A549 (cell line): ENCODE measurements at regions not wholly inside any gene's neighbourhood (a gene's known extent, or its start where the extent isn't known, plus 50 kb on each side); places are given as distances from the start of the nearest gene placed in this dataset.

Experiments used
- ATAC-seq, 2 experiments: fragments of 200-7000 bp in 1 of 2; fragments of >200 bp in 1 of 2; cut with Nextera tagmentation in 1 of 2; cut with Tn5 transposase in 1 of 2; 3 replicates each; pipeline versions ENCODE4 v1.8.0 to v1.9.1; 2018 to 2020; ENCODE audit warnings: mild to moderate bottlenecking in 1 of 2, moderate library complexity in 1 of 2
- CTCF ChIA-PET: fragments of 300-600 bp; sonication (Branson Sonifier 250); formaldehyde crosslinking; extraction: SDS; loops from one replicate; lab custom pipeline; 2021; ENCODE audit warnings: antibody characterized with exemption, inconsistent platforms; lab: Yijun Ruan, JAX
- POLR2A ChIA-PET: fragments of 350-600 bp; formaldehyde crosslinking; extraction: SDS; loops from one replicate; lab custom pipeline; 2021; ENCODE audit warnings: antibody characterized with exemption, inconsistent platforms; lab: Yijun Ruan, JAX
- DNase-seq, 2 experiments: peaks; one replicate each; pipeline versions ENCODE4 v3.0.0 to v3.0.0-alpha.2; 2011 to 2016; ENCODE audit warnings: low read depth in 1 of 2, low spot score in 1 of 2
- FAIRE-seq: peaks from 2 replicates; lab custom pipeline; 2011; peaks lifted over from hg19 to GRCh38; lab: Jason Lieb, UNC
- H3K27ac ChIP-seq, 2 experiments: fragments of >200 bp; sonication (Bioruptor Twin); formaldehyde crosslinking; 3 replicates each; pipeline ENCODE4 v1.5.1; 2016 to 2017
- H3K4me1 ChIP-seq: fragments of >200 bp; sonication (Bioruptor Twin); formaldehyde crosslinking; 3 replicates; pipeline ENCODE4 v1.6.1; 2016
- H3K4me2 ChIP-seq: fragments of >200 bp; sonication (Bioruptor Twin); formaldehyde crosslinking; 3 replicates; pipeline ENCODE4 v1.6.1; 2016
- H3K4me3 ChIP-seq: fragments of >200 bp; sonication (Bioruptor Twin); formaldehyde crosslinking; 3 replicates; pipeline ENCODE4 v1.5.1; 2016
- H3K9me3 ChIP-seq: fragments of >200 bp; sonication (Bioruptor Twin); formaldehyde crosslinking; 3 replicates; pipeline ENCODE4 v1.6.1; 2016
- ATOH8 ChIP-seq: fragments of 250-450 bp; sonication (Bioruptor Pico); IDR thresholded peaks from 2 replicates; pipeline ENCODE4 v1.5.0; 2020; ENCODE audit warnings: low read depth, mild to moderate bottlenecking, moderate library complexity
- CHD4 ChIP-seq: fragments of 200-600 bp; sonication (generic); IDR thresholded peaks from 2 replicates; pipeline ENCODE4 v1.6.1; 2016; ENCODE audit warnings: antibody characterized with exemption, mild to moderate bottlenecking, borderline replicate concordance
- CTCF ChIP-seq: fragments of >200 bp; sonication (Bioruptor Twin); formaldehyde crosslinking; IDR thresholded peaks from 3 replicates; pipeline ENCODE4 v1.5.1; 2016
- EP300 ChIP-seq, 2 experiments: fragments of >200 bp; sonication (Bioruptor Twin); formaldehyde crosslinking; IDR thresholded peaks; 2 replicates in 1 of 2; 3 replicates in 1 of 2; pipeline ENCODE4 v1.6.1; 2016 to 2017
- ESRRA ChIP-seq: fragments of 150-350 bp; IDR thresholded peaks from 2 replicates; pipeline ENCODE4 v1.6.1; 2014; ENCODE audit warnings: mild to moderate bottlenecking, low read length, borderline replicate concordance
- FOSB ChIP-seq: fragments of 250-450 bp; sonication (Bioruptor Pico); IDR thresholded peaks from 2 replicates; pipeline ENCODE4 v1.5.0; 2020; ENCODE audit warnings: mild to moderate bottlenecking, moderate library complexity
- FOSL2 ChIP-seq, 2 experiments: fragments of 450-650 bp in 1 of 2; fragments of >200 bp in 1 of 2; sonication (Bioruptor Twin) in 1 of 2; formaldehyde crosslinking; IDR thresholded peaks; 2 replicates each; pipeline versions ENCODE4 v1.5.0 to v1.6.1; 2016 to 2020; ENCODE audit warnings: mild to moderate bottlenecking in 1 of 2, moderate library complexity in 1 of 2
- HEYL ChIP-seq: fragments of 250-450 bp; sonication (Bioruptor Pico); IDR thresholded peaks from 2 replicates; pipeline ENCODE4 v1.8.0; 2021; ENCODE audit warnings: mild to moderate bottlenecking, moderate library complexity
- HOXB5 ChIP-seq: fragments of 250-450 bp; sonication (Bioruptor Pico); IDR thresholded peaks from 2 replicates; pipeline ENCODE4 v1.5.0; 2020; ENCODE audit warnings: mild to moderate bottlenecking, moderate library complexity
- KDM5A ChIP-seq: fragments of 200-600 bp; sonication (generic); IDR thresholded peaks from 2 replicates; pipeline ENCODE4 v1.6.1; 2016; ENCODE audit warnings: antibody characterized with exemption, mild to moderate bottlenecking
- MAFK ChIP-seq: fragments of 450-650 bp; IDR thresholded peaks from 2 replicates; pipeline ENCODE4 v1.6.1; 2014; ENCODE audit not compliant: partially characterized antibody
- POLR2A ChIP-seq: IDR thresholded peaks from 2 replicates; pipeline ENCODE4 v1.6.1; 2012; ENCODE audit warnings: mild to moderate bottlenecking, low read length
- RARB ChIP-seq: fragments of 250-450 bp; sonication (Bioruptor Pico); IDR thresholded peaks from 2 replicates; pipeline ENCODE4 v1.8.0; 2021; ENCODE audit warnings: mild to moderate bottlenecking, moderate library complexity
- REST ChIP-seq: fragments of 200-600 bp; sonication (generic); IDR thresholded peaks from 2 replicates; pipeline ENCODE4 v1.6.1; 2016; ENCODE audit warnings: antibody characterized with exemption, mild to moderate bottlenecking, moderate library complexity
- TP53 ChIP-seq: fragments of 250-450 bp; sonication (Bioruptor Pico); IDR thresholded peaks from 2 replicates; pipeline ENCODE4 v1.5.0; 2021; ENCODE audit warnings: mild to moderate bottlenecking, moderate library complexity
- ZC3H11A ChIP-seq: fragments of 450-650 bp; IDR thresholded peaks from 2 replicates; pipeline ENCODE4 v1.6.1; 2014; ENCODE audit warnings: antibody characterized with exemption, mild to moderate bottlenecking
- ZSCAN20 ChIP-seq: fragments of 250-450 bp; sonication (Bioruptor Pico); IDR thresholded peaks from 2 replicates; pipeline ENCODE4 v1.8.0; 2022; ENCODE audit warnings: mild to moderate bottlenecking, moderate library complexity
- WGBS: methylation state at CpG from one replicate; pipeline ENCODE4 v1.1.6; 2017; ENCODE audit errors: missing lambda C conversion rate; 5-methylcytosine and 5-hydroxymethylcytosine counted together
- TF ChIP-seq, protein P1 (sequence below): fragments of >200 bp; sonication (Bioruptor Twin); formaldehyde crosslinking; IDR thresholded peaks from 2 replicates; pipeline ENCODE4 v1.6.1; 2016
- TF ChIP-seq, protein P2 (sequence below): fragments of 150-350 bp; IDR thresholded peaks from 2 replicates; pipeline ENCODE4 v1.6.1; 2014; ENCODE audit warnings: low read depth, mild to moderate bottlenecking, low read length
- TF ChIP-seq, protein P3 (sequence below): IDR thresholded peaks from 2 replicates; pipeline ENCODE4 v1.6.1; 2012

GRCh38 chr5:35331956-35332950, 102.0 kb upstream of the PRLR start:
- TF ChIP-seq CHD4 (no peak), CTCF (no peak), HOXB5 (CRISPR knock-in tag) (no peak), EP300 (IDR thresholded peaks at IDR 0.05) (no peak), RARB (CRISPR knock-in tag) (no peak), POLR2A (no peak), FOSB (no peak), ESRRA (no peak), TP53 (CRISPR knock-in tag) (no peak), ZC3H11A (no peak)
- TF ChIP-seq, protein P1, sequence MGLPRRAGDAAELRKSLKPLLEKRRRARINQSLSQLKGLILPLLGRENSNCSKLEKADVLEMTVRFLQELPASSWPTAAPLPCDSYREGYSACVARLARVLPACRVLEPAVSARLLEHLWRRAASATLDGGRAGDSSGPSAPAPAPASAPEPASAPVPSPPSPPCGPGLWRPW, result no peak
- TF ChIP-seq, all 56 proteins: peak for 0
- no peak for FAIRE-seq
- no peak for ATAC-seq
- no peaks in the 10 kb centered on the region for H3K9me3 ChIP-seq
- H3K4me2 ChIP-seq, result no peak overlapping the region
- ChIA-PET POLR2A (no interaction called here), CTCF (interaction anchor here (0.8 kb wide), 1 partner anchor 15 kb away, joined by 3 read pairs; no protein-coding TSS in a partner anchor)
- no peak for DNase-seq
- no peaks in the 10 kb centered on the region for H3K4me1 ChIP-seq
- no peak overlapping the region for H3K27ac ChIP-seq
- H3K4me3 ChIP-seq, result no peak overlapping the region
- 14% methylated on average over 8 of the region's 8 CpGs for WGBS

DNA sequence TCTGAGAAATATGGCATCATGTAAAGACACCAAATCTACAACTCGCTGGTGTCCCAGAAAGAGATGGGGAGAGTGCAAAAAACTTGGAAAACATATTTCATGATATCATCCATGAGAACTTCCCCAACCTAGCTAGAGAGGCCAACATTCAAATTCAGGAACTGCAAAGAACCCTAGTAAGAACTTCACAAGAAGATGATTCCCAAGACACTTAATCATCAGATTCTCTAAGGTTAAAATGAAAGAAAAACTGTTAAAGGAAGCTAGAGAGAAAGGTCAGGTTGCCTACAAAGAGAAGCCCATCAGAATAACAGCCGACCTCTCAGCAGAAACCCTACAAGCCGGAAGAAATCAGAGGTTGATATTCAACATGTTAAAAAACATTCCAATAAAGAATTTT, 95.5 kb upstream of the PRLR start:
- TF ChIP-seq FOSL2 (IDR thresholded peaks at IDR 0.05) (no peak), FOSL2 (CRISPR knock-in tag; IDR thresholded peaks at IDR 0.05) (no peak), MAFK (no peak), KDM5A (no peak)
- TF ChIP-seq, all 56 proteins: peak for 0
- Histone ChIP-seq H3K27ac (no peak overlapping the region), H3K4me2 (no peak overlapping the region), H3K4me3 (no peak overlapping the region), H3K4me1 (no peaks in the 10 kb centered on the region), H3K9me3 (no peaks in the 10 kb centered on the region)
- ATAC-seq (no peak), FAIRE-seq (no peak), DNase-seq (no peak)
- ChIA-PET CTCF (no interaction called here), POLR2A (no interaction called here)
- WGBS, result 20% methylated on average over 3 of the region's 3 CpGs

- ATAC-seq (no peak), FAIRE-seq (no peak), DNase-seq (no peak)
- Histone ChIP-seq H3K27ac (no peak overlapping the region), H3K4me1 (no peaks in the 10 kb centered on the region), H3K4me2 (no peak overlapping the region), H3K4me3 (no peak overlapping the region), H3K9me3 (no peaks in the 10 kb centered on the region)
- ChIA-PET CTCF (no interaction called here), POLR2A (no interaction called here)
- 30% methylated on average over 2 of the region's 6 CpGs for WGBS
- TF ChIP-seq RARB (CRISPR knock-in tag) (no peak), ATOH8 (CRISPR knock-in tag) (no peak), CTCF (no peak), HEYL (no peak), ESRRA (no peak), FOSB (no peak), REST (no peak), ZSCAN20 (CRISPR knock-in tag) (no peak)
- TF ChIP-seq, protein P2, sequence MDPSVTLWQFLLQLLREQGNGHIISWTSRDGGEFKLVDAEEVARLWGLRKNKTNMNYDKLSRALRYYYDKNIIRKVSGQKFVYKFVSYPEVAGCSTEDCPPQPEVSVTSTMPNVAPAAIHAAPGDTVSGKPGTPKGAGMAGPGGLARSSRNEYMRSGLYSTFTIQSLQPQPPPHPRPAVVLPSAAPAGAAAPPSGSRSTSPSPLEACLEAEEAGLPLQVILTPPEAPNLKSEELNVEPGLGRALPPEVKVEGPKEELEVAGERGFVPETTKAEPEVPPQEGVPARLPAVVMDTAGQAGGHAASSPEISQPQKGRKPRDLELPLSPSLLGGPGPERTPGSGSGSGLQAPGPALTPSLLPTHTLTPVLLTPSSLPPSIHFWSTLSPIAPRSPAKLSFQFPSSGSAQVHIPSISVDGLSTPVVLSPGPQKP, result no peak
- TF ChIP-seq, protein P3, sequence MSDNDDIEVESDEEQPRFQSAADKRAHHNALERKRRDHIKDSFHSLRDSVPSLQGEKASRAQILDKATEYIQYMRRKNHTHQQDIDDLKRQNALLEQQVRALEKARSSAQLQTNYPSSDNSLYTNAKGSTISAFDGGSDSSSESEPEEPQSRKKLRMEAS, result no peak
These were observed 94.4 kb upstream of the PRLR start for GRCh38 chr5:35324679-35325078.
